Testis (tissue), 2 donors: ENCODE measurements at regions not wholly inside any gene's neighbourhood (a gene's known extent, or its start where the extent isn't known, plus 50 kb on each side); places are given as distances from the start of the nearest gene placed in this dataset.

Experiments used
- POLR2A ChIP-seq: fragments of 450-650 bp; IDR thresholded peaks from one replicate; pipeline ENCODE4 v1.6.1; 2017; ENCODE audit warnings: antibody characterized with exemption, mild to moderate bottlenecking, moderate library complexity
- TF ChIP-seq, protein P1 (sequence below), 3 experiments: fragments of 450-650 bp in 2 of 3; fragments of 200-600 bp in 1 of 3; sonication (generic) in 1 of 3; IDR thresholded peaks; one replicate each; pipeline ENCODE4 v1.5.1; 2016 to 2019; ENCODE audit warnings: antibody characterized with exemption in 3 of 3, mild to moderate bottlenecking in 2 of 3, moderate library complexity in 1 of 3

DNA sequence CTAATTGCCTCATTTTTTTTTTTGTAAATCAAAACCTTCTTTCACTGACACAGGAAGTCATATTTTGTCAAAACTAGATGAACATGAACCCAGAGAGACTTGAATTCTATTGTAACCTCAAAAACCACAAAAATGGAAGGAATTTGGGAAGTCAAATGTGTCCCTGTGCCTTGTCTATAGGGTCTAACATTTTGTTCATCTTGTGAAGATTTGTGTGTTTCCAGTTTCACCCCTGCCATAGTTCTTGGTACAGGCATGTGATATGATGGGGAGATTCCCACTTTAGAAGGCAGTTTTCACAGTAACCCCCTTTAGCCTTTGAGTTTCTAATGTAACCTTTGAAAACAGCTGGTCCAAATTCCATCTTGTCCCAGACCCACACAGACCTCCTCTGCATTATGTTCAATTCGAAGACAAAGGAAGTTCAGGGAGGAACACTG, 318.5 kb upstream of the ADAMTS9 start:
- TF ChIP-seq, protein P1, sequence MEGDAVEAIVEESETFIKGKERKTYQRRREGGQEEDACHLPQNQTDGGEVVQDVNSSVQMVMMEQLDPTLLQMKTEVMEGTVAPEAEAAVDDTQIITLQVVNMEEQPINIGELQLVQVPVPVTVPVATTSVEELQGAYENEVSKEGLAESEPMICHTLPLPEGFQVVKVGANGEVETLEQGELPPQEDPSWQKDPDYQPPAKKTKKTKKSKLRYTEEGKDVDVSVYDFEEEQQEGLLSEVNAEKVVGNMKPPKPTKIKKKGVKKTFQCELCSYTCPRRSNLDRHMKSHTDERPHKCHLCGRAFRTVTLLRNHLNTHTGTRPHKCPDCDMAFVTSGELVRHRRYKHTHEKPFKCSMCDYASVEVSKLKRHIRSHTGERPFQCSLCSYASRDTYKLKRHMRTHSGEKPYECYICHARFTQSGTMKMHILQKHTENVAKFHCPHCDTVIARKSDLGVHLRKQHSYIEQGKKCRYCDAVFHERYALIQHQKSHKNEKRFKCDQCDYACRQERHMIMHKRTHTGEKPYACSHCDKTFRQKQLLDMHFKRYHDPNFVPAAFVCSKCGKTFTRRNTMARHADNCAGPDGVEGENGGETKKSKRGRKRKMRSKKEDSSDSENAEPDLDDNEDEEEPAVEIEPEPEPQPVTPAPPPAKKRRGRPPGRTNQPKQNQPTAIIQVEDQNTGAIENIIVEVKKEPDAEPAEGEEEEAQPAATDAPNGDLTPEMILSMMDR (IDR thresholded peaks at IDR 0.05) = no peak
- TF ChIP-seq POLR2A = no peak
